Endothelial cell of umbilical vein (primary cell): ENCODE measurements at regions not wholly inside any gene's neighbourhood (a gene's known extent, or its start where the extent isn't known, plus 50 kb on each side); places are given as distances from the start of the nearest gene placed in this dataset.

ENCODE experiments used
- BruUV-seq: library from RNA; stranded (reverse); fragments of 400-500 nt; replicated peaks from 2 replicates; lab custom pipeline; 2021; lab: Mats Ljungman, UMichigan
- CTCF ChIA-PET: fragments of 300-600, 350-600 bp; sonication (Branson Sonifier 250); formaldehyde crosslinking; loops from one replicate; lab custom pipeline; 2021; ENCODE audit warnings: antibody characterized with exemption, inconsistent platforms; lab: Charles Lee
- POLR2A ChIA-PET: fragments of 300-600, 350-600 bp; sonication (Branson Sonifier 250); formaldehyde crosslinking; loops from one replicate; lab custom pipeline; 2021; ENCODE audit warnings: antibody characterized with exemption, inconsistent platforms; lab: Charles Lee
- DNase-seq: peaks from one replicate; pipeline ENCODE4 v3.0.0-alpha.2; 2011; ENCODE audit warnings: low read depth, low spot score
- FAIRE-seq: peaks from 2 replicates; lab custom pipeline; 2011; peaks lifted over from hg19 to GRCh38; lab: Jason Lieb, UNC
- H2AFZ ChIP-seq: 2 replicates; pipeline ENCODE4 v1.6.0; 2012; ENCODE audit warnings: low read depth, low read length, control low read depth, inconsistent platforms
- H3K27ac ChIP-seq: 2 replicates; pipeline ENCODE4 v1.5.1; 2011; ENCODE audit warnings: low read depth, mild to moderate bottlenecking, control low read depth, low read length, moderate library complexity; ENCODE audit not compliant: insufficient read depth
- H3K27me3 ChIP-seq, 2 experiments: 2 replicates each; pipeline versions ENCODE4 v1.6.0 to v1.6.1; 2011; ENCODE audit warnings: low read length in 2 of 2, mixed read lengths in 1 of 2; ENCODE audit not compliant: control insufficient read depth in 2 of 2, insufficient read depth in 2 of 2
- H3K36me3 ChIP-seq, 2 experiments: 2 replicates in 1 of 2; 3 replicates in 1 of 2; pipeline ENCODE4 v1.5.1; 2011; ENCODE audit warnings: low read length in 2 of 2, mild to moderate bottlenecking in 1 of 2, moderate library complexity in 1 of 2; ENCODE audit not compliant: control insufficient read depth in 2 of 2, insufficient read depth in 2 of 2; ENCODE audit errors: extremely low read depth in 1 of 2
- H3K4me1 ChIP-seq: 3 replicates; pipeline ENCODE4 v1.5.1; 2011; ENCODE audit warnings: mild to moderate bottlenecking, low read length; ENCODE audit not compliant: control insufficient read depth, insufficient read depth; ENCODE audit errors: extremely low read depth
- H3K4me2 ChIP-seq: 2 replicates; pipeline ENCODE4 v1.6.1; 2011; ENCODE audit warnings: low read length, control low read depth, mixed read lengths; ENCODE audit not compliant: insufficient read depth
- H3K4me3 ChIP-seq, 3 experiments: fragments of 200-600 bp in 1 of 3; sonication (generic), shearing (Covaris generic) in 1 of 3; replicated peaks in 1 of 3; 2 replicates each; pipeline ENCODE4 v1.5.1; 2011 to 2016; ENCODE audit warnings: control low read depth in 3 of 3, low read length in 3 of 3, mild to moderate bottlenecking in 2 of 3, inconsistent platforms in 1 of 3, low read depth in 1 of 3, moderate library complexity in 1 of 3; ENCODE audit not compliant: insufficient read depth in 1 of 3
- H3K79me2 ChIP-seq: 2 replicates; pipeline ENCODE4 v1.6.0; 2012; ENCODE audit warnings: low read length, inconsistent platforms; ENCODE audit not compliant: control insufficient read depth, insufficient read depth
- H3K9ac ChIP-seq: replicated peaks from 2 replicates; pipeline ENCODE3; 2011; ENCODE audit warnings: low read length, control low read depth; ENCODE audit not compliant: insufficient read depth; ENCODE audit errors: extremely low read depth
- H3K9me1 ChIP-seq: replicated peaks from 3 replicates; pipeline ENCODE4 v1.6.0; 2011; ENCODE audit warnings: mild to moderate bottlenecking, low read length; ENCODE audit not compliant: control insufficient read depth, insufficient read depth; ENCODE audit errors: extremely low read depth
- H3K9me3 ChIP-seq: replicated peaks from 2 replicates; pipeline ENCODE4 v1.5.1; 2012; ENCODE audit warnings: low read length, inconsistent platforms; ENCODE audit not compliant: control insufficient read depth, insufficient read depth
- H4K20me1 ChIP-seq: replicated peaks from 2 replicates; pipeline ENCODE3; 2011; ENCODE audit warnings: mild to moderate bottlenecking, low read length; ENCODE audit not compliant: control insufficient read depth, insufficient read depth; ENCODE audit errors: extremely low read depth
- EZH2 ChIP-seq: IDR thresholded peaks from 2 replicates; pipeline ENCODE4 v1.6.1; 2012; ENCODE audit warnings: borderline replicate concordance, low read depth, mild to moderate bottlenecking, moderate library complexity, low read length, inconsistent platforms; ENCODE audit not compliant: severe bottlenecking
- FOS ChIP-seq: IDR thresholded peaks from 2 replicates; pipeline ENCODE4 v1.6.1; 2011; ENCODE audit warnings: mild to moderate bottlenecking, low read length, moderate library complexity, borderline replicate concordance; ENCODE audit not compliant: insufficient read depth
- GATA2 ChIP-seq: IDR thresholded peaks from 2 replicates; pipeline ENCODE4 v1.7.0; 2011; ENCODE audit warnings: low read depth, mild to moderate bottlenecking, moderate library complexity, mixed read lengths, low read length; ENCODE audit not compliant: insufficient read length, insufficient read depth
- JUN ChIP-seq: IDR thresholded peaks from 2 replicates; pipeline ENCODE4 v1.6.1; 2011; ENCODE audit warnings: borderline replicate concordance, low read depth; ENCODE audit not compliant: insufficient read length, insufficient read depth
- MYC ChIP-seq: IDR thresholded peaks from one replicate; pipeline ENCODE4 v1.6.1; 2011; ENCODE audit warnings: mild to moderate bottlenecking, low read depth, low read length
- POLR2A ChIP-seq: IDR thresholded peaks from 2 replicates; pipeline ENCODE4 v1.6.1; 2012; ENCODE audit warnings: low read depth, mild to moderate bottlenecking, control low read depth, low read length
- POLR2AphosphoS5 ChIP-seq: IDR thresholded peaks from 2 replicates; pipeline ENCODE4 v1.6.1; 2012; ENCODE audit warnings: low read depth, mild to moderate bottlenecking, control low read depth, low read length, moderate library complexity; ENCODE audit not compliant: insufficient read depth
- dilution Hi-C: fragments of 300-500 bp; cut with MboI; formaldehyde crosslinking; loops from one replicate; pipeline ENCODE4 v1.15.0; 2019; ENCODE audit warnings: low sequenced_read_pairs; ENCODE audit not compliant: extremely low pct_ligation_motif_present
- intact Hi-C: fragments of 100-400 bp; cut with micrococcal nuclease; formaldehyde crosslinking; loops from one replicate; pipeline ENCODE4 v1.10.0; 2022
- TF ChIP-seq, protein P1 (sequence below): IDR thresholded peaks from 2 replicates; pipeline ENCODE4 v1.6.1; 2011; ENCODE audit not compliant: insufficient read depth, insufficient read length
- TF ChIP-seq, protein P2 (sequence below), 2 donors: IDR thresholded peaks; 1 replicate in 1 of 2; 2 replicates in 1 of 2; pipeline ENCODE4 v1.5.1; 2011; ENCODE audit warnings: low read length in 2 of 2, mild to moderate bottlenecking in 2 of 2, moderate library complexity in 2 of 2, control low read depth in 1 of 2, inconsistent platforms in 1 of 2, low read depth in 1 of 2; ENCODE audit not compliant: insufficient read depth in 1 of 2; ENCODE audit errors: extremely low read depth in 1 of 2

DNA sequence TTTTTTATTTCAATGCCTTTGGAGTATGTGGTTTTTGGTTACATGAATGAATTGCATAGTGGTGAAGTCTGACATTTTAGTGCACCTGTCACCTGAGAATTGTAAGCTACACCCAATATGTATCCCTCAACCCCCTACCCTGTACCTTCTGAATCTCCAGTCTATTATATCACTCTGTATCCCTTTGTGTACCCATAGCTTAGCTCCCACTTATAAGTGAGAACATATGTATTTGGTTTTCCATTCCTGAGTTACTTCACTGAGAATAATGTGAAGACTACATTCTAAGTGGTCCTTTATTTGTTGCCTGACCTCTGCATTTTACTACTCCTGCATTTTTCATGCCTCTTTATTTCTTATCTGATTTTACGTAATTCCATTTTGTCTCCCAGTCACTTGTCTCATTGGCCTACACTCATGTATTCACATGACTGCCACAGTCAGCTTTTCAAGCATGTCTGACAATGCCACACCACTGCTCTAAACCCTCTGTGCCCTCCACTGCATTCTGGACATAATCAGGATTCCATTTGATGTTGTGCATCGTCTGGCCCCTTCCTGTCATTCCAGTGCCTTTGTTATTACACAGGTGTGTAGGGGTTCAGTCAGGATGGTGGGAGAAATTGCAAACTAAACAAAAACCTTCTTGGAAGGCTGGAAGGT, 1325.5 kb downstream of the XPNPEP1 start:
- Histone ChIP-seq H3K4me1 (no peaks in the 10 kb centered on the region), H3K9me3 (no peaks in the 10 kb centered on the region), H3K27ac (no peak overlapping the region), H3K27me3 (no peaks in the 10 kb centered on the region), H3K79me2 (no peaks in the 10 kb centered on the region), H3K36me3 (no peaks in the 10 kb centered on the region), H3K9ac (no peak overlapping the region), H3K4me3 (no peak overlapping the region), H4K20me1 (no peaks in the 10 kb centered on the region), H2AFZ (no peak overlapping the region), H3K9me1 (no peaks in the 10 kb centered on the region), H3K4me2 (no peak overlapping the region)
- TF ChIP-seq, protein P1, sequence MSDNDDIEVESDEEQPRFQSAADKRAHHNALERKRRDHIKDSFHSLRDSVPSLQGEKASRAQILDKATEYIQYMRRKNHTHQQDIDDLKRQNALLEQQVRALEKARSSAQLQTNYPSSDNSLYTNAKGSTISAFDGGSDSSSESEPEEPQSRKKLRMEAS = no peak
- TF ChIP-seq GATA2 (no peak), MYC (no peak), JUN (no peak), POLR2A (no peak), POLR2AphosphoS5 (no peak), EZH2 (no peak), FOS (no peak)
- TF ChIP-seq, protein P2, sequence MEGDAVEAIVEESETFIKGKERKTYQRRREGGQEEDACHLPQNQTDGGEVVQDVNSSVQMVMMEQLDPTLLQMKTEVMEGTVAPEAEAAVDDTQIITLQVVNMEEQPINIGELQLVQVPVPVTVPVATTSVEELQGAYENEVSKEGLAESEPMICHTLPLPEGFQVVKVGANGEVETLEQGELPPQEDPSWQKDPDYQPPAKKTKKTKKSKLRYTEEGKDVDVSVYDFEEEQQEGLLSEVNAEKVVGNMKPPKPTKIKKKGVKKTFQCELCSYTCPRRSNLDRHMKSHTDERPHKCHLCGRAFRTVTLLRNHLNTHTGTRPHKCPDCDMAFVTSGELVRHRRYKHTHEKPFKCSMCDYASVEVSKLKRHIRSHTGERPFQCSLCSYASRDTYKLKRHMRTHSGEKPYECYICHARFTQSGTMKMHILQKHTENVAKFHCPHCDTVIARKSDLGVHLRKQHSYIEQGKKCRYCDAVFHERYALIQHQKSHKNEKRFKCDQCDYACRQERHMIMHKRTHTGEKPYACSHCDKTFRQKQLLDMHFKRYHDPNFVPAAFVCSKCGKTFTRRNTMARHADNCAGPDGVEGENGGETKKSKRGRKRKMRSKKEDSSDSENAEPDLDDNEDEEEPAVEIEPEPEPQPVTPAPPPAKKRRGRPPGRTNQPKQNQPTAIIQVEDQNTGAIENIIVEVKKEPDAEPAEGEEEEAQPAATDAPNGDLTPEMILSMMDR (IDR thresholded peaks at IDR 0.05; ENCODE audit: extremely low read depth in 1 of 2, insufficient read depth in 1 of 2, low read depth in 1 of 2, low read length in 2 of 2) = no peak
- intact Hi-C loops = no loop called here
- FAIRE-seq (no peak), DNase-seq (no peak)
- POLR2A ChIA-PET = no interaction called here
- CTCF ChIA-PET = no interaction called here
- dilution Hi-C loops = no loop called here
- no TSS peak for BruUV-seq
